H9 (cell line): ENCODE measurements at regions not wholly inside any gene's neighbourhood (a gene's known extent, or its start where the extent isn't known, plus 50 kb on each side); places are given as distances from the start of the nearest gene placed in this dataset.

Experiments used
- DNase-seq: peaks from one replicate; pipeline ENCODE4 v3.0.0-alpha.2; 2017
- H2AFZ ChIP-seq: one replicate; pipeline ENCODE4 v1.6.1; 2013; ENCODE audit warnings: mild to moderate bottlenecking, low read length, control low read depth, moderate library complexity
- H2AK5ac ChIP-seq: 2 replicates; pipeline ENCODE4 v1.6.1; 2013; ENCODE audit warnings: low read length, control low read depth, mixed read lengths; ENCODE audit not compliant: insufficient read length
- H2BK120ac ChIP-seq: one replicate; pipeline ENCODE4 v1.6.1; 2013; ENCODE audit warnings: low read depth, mild to moderate bottlenecking, low read length, control low read depth, inconsistent platforms; ENCODE audit not compliant: poor library complexity, severe bottlenecking
- H2BK12ac ChIP-seq: 2 replicates; pipeline ENCODE4 v1.6.1; 2013; ENCODE audit warnings: low read length, control low read depth, mixed read lengths, low read depth; ENCODE audit not compliant: insufficient read length
- H2BK15ac ChIP-seq: 2 replicates; pipeline ENCODE4 v1.6.1; 2013; ENCODE audit warnings: low read depth, low read length, control low read depth
- H2BK20ac ChIP-seq: one replicate; pipeline ENCODE4 v1.6.1; 2013; ENCODE audit warnings: low read depth, mild to moderate bottlenecking, low read length, control low read depth, inconsistent platforms; ENCODE audit not compliant: poor library complexity, severe bottlenecking
- H2BK5ac ChIP-seq: 2 replicates; pipeline ENCODE4 v1.6.1; 2013; ENCODE audit warnings: low read length, control low read depth, mixed read lengths; ENCODE audit not compliant: insufficient read length
- H3K14ac ChIP-seq: 2 replicates; pipeline ENCODE4 v1.6.1; 2013; ENCODE audit warnings: low read length, control low read depth; ENCODE audit not compliant: insufficient read depth
- H3K18ac ChIP-seq: 2 replicates; pipeline ENCODE4 v1.6.1; 2013; ENCODE audit warnings: low read depth, mild to moderate bottlenecking, mixed read lengths, low read length, control low read depth; ENCODE audit not compliant: insufficient read length
- H3K23ac ChIP-seq: 2 replicates; pipeline ENCODE4 v1.6.1; 2013; ENCODE audit warnings: low read length, control low read depth, mixed read lengths, low read depth; ENCODE audit not compliant: insufficient read length
- H3K23me2 ChIP-seq: 2 replicates; pipeline ENCODE4 v1.6.1; 2013; ENCODE audit warnings: low read depth, mild to moderate bottlenecking, mixed read lengths, low read length, control low read depth; ENCODE audit not compliant: insufficient read length, poor library complexity, severe bottlenecking
- H3K27ac ChIP-seq: 2 replicates; pipeline ENCODE4 v1.5.1; 2013; ENCODE audit warnings: low read length, control low read depth, mixed read lengths, low read depth; ENCODE audit not compliant: insufficient read length
- H3K27me3 ChIP-seq: 2 replicates; pipeline ENCODE4 v1.6.1; 2013; ENCODE audit warnings: low read length, control low read depth, inconsistent platforms; ENCODE audit not compliant: insufficient read depth
- H3K4ac ChIP-seq: 2 replicates; pipeline ENCODE4 v1.6.1; 2013; ENCODE audit warnings: low read depth, mild to moderate bottlenecking, control low read depth, inconsistent platforms, low read length, moderate library complexity
- H3K4me1 ChIP-seq: 2 replicates; pipeline ENCODE4 v1.6.1; 2013; ENCODE audit warnings: low read length, control low read depth, inconsistent platforms; ENCODE audit not compliant: insufficient read depth
- H3K4me2 ChIP-seq: 2 replicates; pipeline ENCODE4 v1.6.1; 2013; ENCODE audit warnings: low read length, control low read depth, mixed read lengths; ENCODE audit not compliant: insufficient read length, insufficient read depth
- H3K56ac ChIP-seq: 2 replicates; pipeline ENCODE4 v1.6.1; 2013; ENCODE audit warnings: low read depth, mild to moderate bottlenecking, mixed read lengths, low read length, control low read depth; ENCODE audit not compliant: insufficient read length
- H3K79me1 ChIP-seq: 2 replicates; pipeline ENCODE4 v1.6.1; 2013; ENCODE audit warnings: low read depth, mild to moderate bottlenecking, moderate library complexity, low read length, control low read depth, inconsistent platforms; ENCODE audit not compliant: insufficient read depth, poor library complexity, severe bottlenecking
- H3K79me2 ChIP-seq: 2 replicates; pipeline ENCODE4 v1.6.1; 2013; ENCODE audit warnings: low read length, control low read depth, inconsistent platforms; ENCODE audit not compliant: insufficient read depth
- H3K9ac ChIP-seq: 2 replicates; pipeline ENCODE4 v1.6.1; 2013; ENCODE audit warnings: low read length, control low read depth, mixed read lengths; ENCODE audit not compliant: insufficient read length; ENCODE audit errors: extremely low read depth
- H3K9me3 ChIP-seq: one replicate; pipeline ENCODE4 v1.6.1; 2013; ENCODE audit warnings: low read depth, low read length, inconsistent platforms; ENCODE audit not compliant: control insufficient read depth
- H3T11ph ChIP-seq: one replicate; pipeline ENCODE4 v1.6.1; 2013; ENCODE audit warnings: mild to moderate bottlenecking, low read length, control low read depth, inconsistent platforms
- H4K20me1 ChIP-seq: one replicate; pipeline ENCODE4 v1.6.1; 2013; ENCODE audit not compliant: control insufficient read depth, insufficient read length, insufficient read depth
- H4K5ac ChIP-seq: 2 replicates; pipeline ENCODE4 v1.6.1; 2013; ENCODE audit warnings: low read depth, mild to moderate bottlenecking, mixed read lengths, low read length, control low read depth; ENCODE audit not compliant: insufficient read length
- H4K8ac ChIP-seq: replicated peaks from 2 replicates; pipeline ENCODE4 v1.6.1; 2013; ENCODE audit warnings: low read length, control low read depth, mixed read lengths, low read depth; ENCODE audit not compliant: insufficient read length
- H4K91ac ChIP-seq: 2 replicates; pipeline ENCODE4 v1.6.1; 2013; ENCODE audit warnings: low read depth, mild to moderate bottlenecking, moderate library complexity, mixed read lengths, low read length, control low read depth; ENCODE audit not compliant: insufficient read length
- H3K27ac Mint-ChIP-seq, 3 experiments: 2 replicates in 2 of 3; 3 replicates in 1 of 3; pipeline ENCODE4 v1.8.0; 2020 to 2021; ENCODE audit warnings: mixed read lengths in 3 of 3, mild to moderate bottlenecking in 1 of 3, moderate library complexity in 1 of 3
- H3K27me3 Mint-ChIP-seq: 2 replicates; pipeline ENCODE4 v1.8.0; 2021; ENCODE audit warnings: low read depth, mild to moderate bottlenecking, moderate library complexity, mixed read lengths
- H3K36me3 Mint-ChIP-seq, 3 experiments: 2 replicates in 2 of 3; 3 replicates in 1 of 3; pipeline ENCODE4 v1.8.0; 2020 to 2021; ENCODE audit warnings: low read depth in 3 of 3, mixed read lengths in 3 of 3; ENCODE audit not compliant: insufficient read depth in 1 of 3
- H3K4me1 Mint-ChIP-seq, 2 experiments: 2 replicates each; pipeline ENCODE4 v1.8.0; 2020; ENCODE audit warnings: mixed read lengths in 2 of 2
- H3K4me3 Mint-ChIP-seq, 2 experiments: 2 replicates in 1 of 2; 3 replicates in 1 of 2; pipeline ENCODE4 v1.8.0; 2020 to 2021; ENCODE audit warnings: mild to moderate bottlenecking in 2 of 2, mixed read lengths in 2 of 2, moderate library complexity in 1 of 2
- H3K9me3 Mint-ChIP-seq, 2 experiments: 2 replicates in 1 of 2; 3 replicates in 1 of 2; pipeline ENCODE4 v1.8.0; 2020; ENCODE audit warnings: mild to moderate bottlenecking in 2 of 2, mixed read lengths in 2 of 2, moderate library complexity in 1 of 2
- WGBS: extraction: QIAGEN DNeasy Blood & Tissue Kit; methylation state at CpG from one replicate; pipeline ENCODE4 v1.1.7; 2013; ENCODE audit warnings: missing lambda C conversion rate, low lambda C conversion rate, mixed read lengths; ENCODE audit not compliant: insufficient read length; ENCODE audit errors: extremely low coverage; 5-methylcytosine and 5-hydroxymethylcytosine counted together
- TF ChIP-seq, protein P1 (sequence below): fragments of 200-600 bp; sonication (generic); conservative IDR thresholded peaks from 3 replicates; pipeline ENCODE4 v1.8.0; 2021; ENCODE audit warnings: antibody characterized with exemption, mild to moderate bottlenecking

GRCh38 chr17:71127416-71127815 is 958.1 kb downstream of the KCNJ2 start:
- H3K14ac ChIP-seq: no peak overlapping the region
- H4K20me1 ChIP-seq: no peaks in the 10 kb centered on the region
- H3K23ac ChIP-seq: no peak overlapping the region
- H3K79me1 ChIP-seq: no peaks in the 10 kb centered on the region
- H3K4me2 ChIP-seq: no peak overlapping the region
- no peak overlapping the region for H4K8ac ChIP-seq
- H3K18ac ChIP-seq: no peak overlapping the region
- no peak overlapping the region for H2AFZ ChIP-seq
- TF ChIP-seq, protein P1, sequence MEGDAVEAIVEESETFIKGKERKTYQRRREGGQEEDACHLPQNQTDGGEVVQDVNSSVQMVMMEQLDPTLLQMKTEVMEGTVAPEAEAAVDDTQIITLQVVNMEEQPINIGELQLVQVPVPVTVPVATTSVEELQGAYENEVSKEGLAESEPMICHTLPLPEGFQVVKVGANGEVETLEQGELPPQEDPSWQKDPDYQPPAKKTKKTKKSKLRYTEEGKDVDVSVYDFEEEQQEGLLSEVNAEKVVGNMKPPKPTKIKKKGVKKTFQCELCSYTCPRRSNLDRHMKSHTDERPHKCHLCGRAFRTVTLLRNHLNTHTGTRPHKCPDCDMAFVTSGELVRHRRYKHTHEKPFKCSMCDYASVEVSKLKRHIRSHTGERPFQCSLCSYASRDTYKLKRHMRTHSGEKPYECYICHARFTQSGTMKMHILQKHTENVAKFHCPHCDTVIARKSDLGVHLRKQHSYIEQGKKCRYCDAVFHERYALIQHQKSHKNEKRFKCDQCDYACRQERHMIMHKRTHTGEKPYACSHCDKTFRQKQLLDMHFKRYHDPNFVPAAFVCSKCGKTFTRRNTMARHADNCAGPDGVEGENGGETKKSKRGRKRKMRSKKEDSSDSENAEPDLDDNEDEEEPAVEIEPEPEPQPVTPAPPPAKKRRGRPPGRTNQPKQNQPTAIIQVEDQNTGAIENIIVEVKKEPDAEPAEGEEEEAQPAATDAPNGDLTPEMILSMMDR: no peak
- no peaks in the 10 kb centered on the region for H3K27me3 ChIP-seq
- H3K9me3 ChIP-seq: no peaks in the 10 kb centered on the region
- Mint-ChIP-seq H3K9me3 (peaks cover 4% of the 10 kb centered on the region in 2 experiments; a peak in 3 of 5 replicates), H3K27me3 (no peaks in the 10 kb centered on the region), H3K36me3 (peaks cover 0 to 3% (median 0%) of the 10 kb centered on the region in 3 experiments; a peak in 2 of 7 replicates), H3K4me3 (no peak overlapping the region), H3K27ac (no peak overlapping the region), H3K4me1 (no peaks in the 10 kb centered on the region)
- H3K56ac ChIP-seq: no peak overlapping the region
- no peak overlapping the region for H2AK5ac ChIP-seq
- DNase-seq: no peak
- H2BK120ac ChIP-seq: no peak overlapping the region
- H3T11ph ChIP-seq: no peak overlapping the region
- H3K4me1 ChIP-seq: no peaks in the 10 kb centered on the region
- no peaks in the 10 kb centered on the region for H3K23me2 ChIP-seq
- H4K91ac ChIP-seq: no peak overlapping the region
- no peak overlapping the region for H3K9ac ChIP-seq
- H2BK12ac ChIP-seq: no peak overlapping the region
- H2BK5ac ChIP-seq: no peak overlapping the region
- no CpG with 5 or more reads among the region's 2 CpGs for WGBS
- no peak overlapping the region for H2BK20ac ChIP-seq
- no peak overlapping the region for H3K4ac ChIP-seq
- H3K27ac ChIP-seq: no peak overlapping the region
- no peaks in the 10 kb centered on the region for H3K79me2 ChIP-seq
- H4K5ac ChIP-seq: no peak overlapping the region
- no peak overlapping the region for H2BK15ac ChIP-seq
